ENCODE measurements at regions not wholly inside any gene's neighbourhood (a gene's known extent, or its start where the extent isn't known, plus 50 kb on each side); places are given as distances from the start of the nearest gene placed in this dataset.

GRCh38 chr6:74253261-74253660, 557.3 kb downstream of the CD109 start:
- no peak overlapping the region for H3K4me2 ChIP-seq (ENCODE audit: low read length)
- no peaks in the 10 kb centered on the region for H4K20me1 ChIP-seq (ENCODE audit: insufficient read depth)
- no peaks in the 10 kb centered on the region for H3K9me3 ChIP-seq (ENCODE audit: low read length)
- no peaks in the 10 kb centered on the region for H3K79me2 ChIP-seq (replicated peaks; ENCODE audit: insufficient read depth, low read length)
- H3K4me3 ChIP-seq (ENCODE audit: low read length), result no peak overlapping the region
- H3K9ac ChIP-seq (ENCODE audit: low read length), result no peak overlapping the region
- no peak for TF ChIP-seq MXI1 (conservative IDR thresholded peaks at IDR 0.05; ENCODE audit: poor library complexity, severe bottlenecking)
- no peaks in the 10 kb centered on the region for H3F3A ChIP-seq (ENCODE audit: insufficient read depth, low read length, poor library complexity, severe bottlenecking)
- H2AFZ ChIP-seq (ENCODE audit: low read depth, low read length), result no peak overlapping the region
- no peak overlapping the region for H3K27ac ChIP-seq (ENCODE audit: low read length)
- no peaks in the 10 kb centered on the region for H3K9me2 ChIP-seq (ENCODE audit: insufficient read depth, low read length)
- no peaks in the 10 kb centered on the region for H3K36me3 ChIP-seq (ENCODE audit: insufficient read depth, low read length)
- no peaks in the 10 kb centered on the region for H3K27me3 ChIP-seq (ENCODE audit: insufficient read depth, low read depth, low read length)

GRCh38 chr6:74250161-74250818, 554.3 kb downstream of the CD109 start:
- H4K20me1 ChIP-seq (ENCODE audit: insufficient read depth), result no peaks in the 10 kb centered on the region
- no peaks in the 10 kb centered on the region for H3K9me3 ChIP-seq (ENCODE audit: low read length)
- no peaks in the 10 kb centered on the region for H3F3A ChIP-seq (ENCODE audit: insufficient read depth, low read length, poor library complexity, severe bottlenecking)
- H3K9ac ChIP-seq (ENCODE audit: low read length), result no peak overlapping the region
- no peaks in the 10 kb centered on the region for H3K9me2 ChIP-seq (ENCODE audit: insufficient read depth, low read length)
- no peak overlapping the region for H3K27ac ChIP-seq (ENCODE audit: low read length)
- no peaks in the 10 kb centered on the region for H3K36me3 ChIP-seq (ENCODE audit: insufficient read depth, low read length)
- TF ChIP-seq REST (IDR thresholded peaks at IDR 0.05; ENCODE audit: borderline replicate concordance), result no peak
- TF ChIP-seq RAD21 (conservative IDR thresholded peaks at IDR 0.05), result no peak
- TF ChIP-seq SMC3 (conservative IDR thresholded peaks at IDR 0.05; ENCODE audit: poor library complexity), result no peak
- no peak for TF ChIP-seq EZH2 (IDR thresholded peaks at IDR 0.05; ENCODE audit: borderline replicate concordance, insufficient read depth, low read length, poor library complexity, severe bottlenecking)
- TF ChIP-seq TAF1 (IDR thresholded peaks at IDR 0.05; ENCODE audit: low read depth), result no peak
- no peak for TF ChIP-seq POLR2AphosphoS5 (IDR thresholded peaks at IDR 0.05)
- TF ChIP-seq EP300 (conservative IDR thresholded peaks at IDR 0.05; ENCODE audit: poor library complexity, severe bottlenecking), result no peak
- TF ChIP-seq CTCF (IDR thresholded peaks at IDR 0.05; ENCODE audit: poor library complexity, severe bottlenecking), result no peak
- H3K79me2 ChIP-seq (replicated peaks; ENCODE audit: insufficient read depth, low read length), result no peaks in the 10 kb centered on the region
- no peaks in the 10 kb centered on the region for H3K27me3 ChIP-seq (ENCODE audit: insufficient read depth, low read depth, low read length)
- no peak overlapping the region for H2AFZ ChIP-seq (ENCODE audit: low read depth, low read length)
- H3K4me3 ChIP-seq (ENCODE audit: low read length), result no peak overlapping the region
- no peak overlapping the region for H3K4me2 ChIP-seq (ENCODE audit: low read length)

GRCh38 chr6:74249658-74250057, 553.7 kb downstream of the CD109 start:
- Histone ChIP-seq H3K9me2 (ENCODE audit: insufficient read depth, low read length) (no peaks in the 10 kb centered on the region), H4K20me1 (ENCODE audit: insufficient read depth) (no peaks in the 10 kb centered on the region), H3F3A (ENCODE audit: insufficient read depth, low read length, poor library complexity, severe bottlenecking) (no peaks in the 10 kb centered on the region), H3K4me3 (ENCODE audit: low read length) (no peak overlapping the region), H3K4me2 (ENCODE audit: low read length) (no peak overlapping the region), H3K79me2 (replicated peaks; ENCODE audit: insufficient read depth, low read length) (no peaks in the 10 kb centered on the region), H3K36me3 (ENCODE audit: insufficient read depth, low read length) (no peaks in the 10 kb centered on the region), H2AFZ (ENCODE audit: low read depth, low read length) (no peak overlapping the region), H3K27me3 (ENCODE audit: insufficient read depth, low read depth, low read length) (no peaks in the 10 kb centered on the region), H3K9ac (ENCODE audit: low read length) (no peak overlapping the region), H3K27ac (ENCODE audit: low read length) (no peak overlapping the region), H3K9me3 (ENCODE audit: low read length) (no peaks in the 10 kb centered on the region)
- TF ChIP-seq EP300 (conservative IDR thresholded peaks at IDR 0.05; ENCODE audit: poor library complexity, severe bottlenecking), result no peak
- no peak for TF ChIP-seq MXI1 (conservative IDR thresholded peaks at IDR 0.05; ENCODE audit: poor library complexity, severe bottlenecking)
- no peak for TF ChIP-seq TAF1 (IDR thresholded peaks at IDR 0.05; ENCODE audit: low read depth)
- no peak for TF ChIP-seq RAD21 (conservative IDR thresholded peaks at IDR 0.05)
- no peak for TF ChIP-seq SMC3 (conservative IDR thresholded peaks at IDR 0.05; ENCODE audit: poor library complexity)
- no peak for TF ChIP-seq POLR2AphosphoS5 (IDR thresholded peaks at IDR 0.05)
- TF ChIP-seq EZH2 (IDR thresholded peaks at IDR 0.05; ENCODE audit: borderline replicate concordance, insufficient read depth, low read length, poor library complexity, severe bottlenecking), result no peak
- no peak for TF ChIP-seq REST (IDR thresholded peaks at IDR 0.05; ENCODE audit: borderline replicate concordance)
- no peak for TF ChIP-seq CTCF (IDR thresholded peaks at IDR 0.05; ENCODE audit: poor library complexity, severe bottlenecking)

Data from neural cell (in vitro differentiated cells).